Parathyroid adenoma (tissue), 2 donors: ENCODE measurements at regions not wholly inside any gene's neighbourhood (a gene's known extent, or its start where the extent isn't known, plus 50 kb on each side); places are given as distances from the start of the nearest gene placed in this dataset.

Source experiments
- H2AFZ ChIP-seq: fragments of 300-600 bp; sonication (generic); one replicate; pipeline ENCODE4 v1.7.0; 2017; ENCODE audit warnings: antibody characterized with exemption, mild to moderate bottlenecking
- H3K27ac ChIP-seq: fragments of 300-600 bp; sonication (generic); one replicate; pipeline ENCODE4 v1.7.0; 2017
- H3K27me3 ChIP-seq: fragments of 300-600 bp; sonication (generic); one replicate; pipeline ENCODE4 v1.7.0; 2017; ENCODE audit warnings: low read length; ENCODE audit not compliant: control insufficient read depth, insufficient read depth
- H3K36me3 ChIP-seq: fragments of 300-600 bp; sonication (generic); one replicate; pipeline ENCODE4 v1.7.0; 2017; ENCODE audit warnings: low read length; ENCODE audit not compliant: control insufficient read depth, insufficient read depth
- H3K4me1 ChIP-seq: fragments of 300-600 bp; sonication (generic); one replicate; pipeline ENCODE4 v1.7.0; 2017; ENCODE audit warnings: control low read depth
- H3K4me2 ChIP-seq: fragments of 300-600 bp; sonication (generic); one replicate; pipeline ENCODE4 v1.7.0; 2017; ENCODE audit warnings: low read length
- H3K4me3 ChIP-seq: fragments of 300-600 bp; sonication (generic); one replicate; pipeline ENCODE4 v1.7.0; 2017; ENCODE audit warnings: low read depth, low read length
- H3K79me2 ChIP-seq: fragments of 300-600 bp; sonication (generic); one replicate; pipeline ENCODE4 v1.7.0; 2017; ENCODE audit warnings: control low read depth
- H3K9ac ChIP-seq: fragments of 300-600 bp; sonication (generic); one replicate; pipeline ENCODE4 v1.7.0; 2017; ENCODE audit warnings: mild to moderate bottlenecking
- H3K9me3 ChIP-seq: fragments of 300-600 bp; sonication (generic); one replicate; pipeline ENCODE4 v1.7.0; 2017; ENCODE audit warnings: low read length; ENCODE audit not compliant: control insufficient read depth
- TF ChIP-seq, protein P1 (sequence below): fragments of 300-600 bp; sonication (generic); IDR thresholded peaks from one replicate; pipeline ENCODE4 v1.7.0; 2017; ENCODE audit warnings: antibody characterized with exemption, mild to moderate bottlenecking
- donor health status: primary hyperparathyroidism.

DNA sequence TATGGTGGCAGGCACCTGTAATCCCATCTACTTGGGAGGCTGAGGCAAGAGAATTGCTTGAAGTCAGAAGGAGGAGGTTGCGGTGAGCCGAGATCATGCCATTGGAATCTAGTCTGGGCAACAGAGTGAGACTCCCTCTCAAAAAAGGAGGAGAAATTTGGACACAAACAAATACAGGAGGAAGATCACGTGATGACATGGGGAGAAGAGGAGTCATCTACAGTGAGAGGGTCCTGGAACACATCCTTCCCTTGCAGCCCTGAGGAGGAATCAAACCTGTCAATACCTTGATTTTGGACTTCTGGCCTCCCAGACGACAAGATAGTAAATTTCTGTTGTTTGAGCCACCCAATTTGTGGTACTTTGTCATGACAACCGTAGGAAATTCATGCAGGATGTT, 671.9 kb upstream of the EEF2KMT start:
- Histone ChIP-seq H2AFZ (no peak overlapping the region), H3K27ac (no peak overlapping the region), H3K4me3 (no peak overlapping the region), H3K36me3 (no peaks in the 10 kb centered on the region), H3K4me1 (no peaks in the 10 kb centered on the region), H3K9me3 (no peaks in the 10 kb centered on the region), H3K4me2 (no peak overlapping the region), H3K27me3 (no peaks in the 10 kb centered on the region), H3K79me2 (no peaks in the 10 kb centered on the region), H3K9ac (no peak overlapping the region)
- TF ChIP-seq, protein P1, sequence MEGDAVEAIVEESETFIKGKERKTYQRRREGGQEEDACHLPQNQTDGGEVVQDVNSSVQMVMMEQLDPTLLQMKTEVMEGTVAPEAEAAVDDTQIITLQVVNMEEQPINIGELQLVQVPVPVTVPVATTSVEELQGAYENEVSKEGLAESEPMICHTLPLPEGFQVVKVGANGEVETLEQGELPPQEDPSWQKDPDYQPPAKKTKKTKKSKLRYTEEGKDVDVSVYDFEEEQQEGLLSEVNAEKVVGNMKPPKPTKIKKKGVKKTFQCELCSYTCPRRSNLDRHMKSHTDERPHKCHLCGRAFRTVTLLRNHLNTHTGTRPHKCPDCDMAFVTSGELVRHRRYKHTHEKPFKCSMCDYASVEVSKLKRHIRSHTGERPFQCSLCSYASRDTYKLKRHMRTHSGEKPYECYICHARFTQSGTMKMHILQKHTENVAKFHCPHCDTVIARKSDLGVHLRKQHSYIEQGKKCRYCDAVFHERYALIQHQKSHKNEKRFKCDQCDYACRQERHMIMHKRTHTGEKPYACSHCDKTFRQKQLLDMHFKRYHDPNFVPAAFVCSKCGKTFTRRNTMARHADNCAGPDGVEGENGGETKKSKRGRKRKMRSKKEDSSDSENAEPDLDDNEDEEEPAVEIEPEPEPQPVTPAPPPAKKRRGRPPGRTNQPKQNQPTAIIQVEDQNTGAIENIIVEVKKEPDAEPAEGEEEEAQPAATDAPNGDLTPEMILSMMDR = no peak

DNA sequence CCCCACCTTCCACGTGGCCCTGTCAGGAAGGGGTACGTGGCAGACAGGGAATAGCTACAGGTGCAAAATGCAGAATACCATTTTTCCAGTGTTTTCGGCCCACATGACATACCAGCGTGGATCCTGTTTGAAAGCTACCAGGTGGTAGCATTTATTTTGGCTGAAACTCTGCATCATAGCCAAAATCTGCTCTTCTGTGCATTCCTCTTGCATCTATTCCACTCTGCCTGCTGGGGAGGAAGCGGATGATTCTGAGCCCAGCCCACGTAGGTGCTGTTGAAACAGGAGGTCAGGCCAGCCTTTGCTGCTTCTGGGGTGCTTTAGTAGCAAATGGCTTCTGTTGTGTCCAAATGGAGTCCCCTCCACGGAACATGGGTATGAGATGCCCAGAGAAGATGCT, 670.9 kb upstream of the EEF2KMT start:
- H3K4me1 ChIP-seq = no peaks in the 10 kb centered on the region
- no peaks in the 10 kb centered on the region for H3K9me3 ChIP-seq
- H3K79me2 ChIP-seq = no peaks in the 10 kb centered on the region
- H3K27me3 ChIP-seq = no peaks in the 10 kb centered on the region
- TF ChIP-seq, protein P1 = no peak
- no peak overlapping the region for H3K9ac ChIP-seq
- no peak overlapping the region for H3K27ac ChIP-seq
- H3K4me2 ChIP-seq = no peak overlapping the region
- H3K4me3 ChIP-seq = no peak overlapping the region
- H3K36me3 ChIP-seq = no peaks in the 10 kb centered on the region
- no peak overlapping the region for H2AFZ ChIP-seq

DNA sequence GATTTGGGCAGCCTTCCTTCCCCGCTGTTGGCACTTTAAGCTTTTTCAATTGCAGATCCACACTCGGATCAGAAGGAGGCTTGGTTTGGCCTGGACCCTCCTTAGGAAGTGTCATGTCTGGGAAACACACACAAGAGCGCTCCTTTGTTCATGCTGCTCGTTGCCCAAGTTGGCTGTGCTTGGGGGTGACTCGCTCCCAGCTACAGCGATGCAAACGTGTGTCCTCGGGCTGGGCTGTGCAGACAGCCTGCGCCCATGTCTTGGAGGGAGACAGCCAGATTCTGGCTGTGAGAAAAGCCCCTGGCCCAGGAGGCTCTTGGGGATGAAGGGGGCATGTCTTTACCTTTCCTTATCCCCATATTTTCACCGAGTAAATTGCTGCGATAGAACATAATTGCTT, 665.6 kb upstream of the EEF2KMT start:
- Histone ChIP-seq H3K27me3 (no peaks in the 10 kb centered on the region), H2AFZ (no peak overlapping the region), H3K36me3 (no peaks in the 10 kb centered on the region), H3K4me3 (no peak overlapping the region), H3K27ac (no peak overlapping the region), H3K4me1 (no peaks in the 10 kb centered on the region), H3K4me2 (no peak overlapping the region), H3K9me3 (no peaks in the 10 kb centered on the region), H3K79me2 (no peaks in the 10 kb centered on the region), H3K9ac (no peak overlapping the region)
- TF ChIP-seq, protein P1 = no peak

DNA sequence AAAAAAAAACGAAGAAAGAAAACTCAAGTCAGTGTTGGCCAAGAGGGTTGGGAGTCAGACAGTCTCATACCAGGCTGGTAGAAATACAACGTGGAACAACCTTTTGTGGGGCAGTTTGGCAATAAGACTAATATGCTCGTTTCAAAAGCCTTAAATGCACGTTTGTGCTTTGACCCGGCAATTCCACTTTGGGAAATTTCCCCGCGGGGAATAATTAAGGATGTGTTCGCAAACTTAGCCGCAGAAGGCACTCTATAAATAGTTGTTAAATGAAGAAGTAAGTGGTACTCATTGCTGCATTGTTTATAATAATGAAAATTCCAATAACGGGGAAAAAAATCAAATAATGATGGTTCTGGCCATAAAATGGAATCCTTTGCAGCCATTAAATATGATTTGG, 664.8 kb upstream of the EEF2KMT start:
- H3K27me3 ChIP-seq = no peaks in the 10 kb centered on the region
- no peaks in the 10 kb centered on the region for H3K36me3 ChIP-seq
- H3K9ac ChIP-seq = no peak overlapping the region
- H2AFZ ChIP-seq = no peak overlapping the region
- H3K27ac ChIP-seq = no peak overlapping the region
- no peaks in the 10 kb centered on the region for H3K9me3 ChIP-seq
- no peak overlapping the region for H3K4me2 ChIP-seq
- H3K4me1 ChIP-seq = no peaks in the 10 kb centered on the region
- H3K79me2 ChIP-seq = no peaks in the 10 kb centered on the region
- H3K4me3 ChIP-seq = no peak overlapping the region
- TF ChIP-seq, protein P1 = no peak

DNA sequence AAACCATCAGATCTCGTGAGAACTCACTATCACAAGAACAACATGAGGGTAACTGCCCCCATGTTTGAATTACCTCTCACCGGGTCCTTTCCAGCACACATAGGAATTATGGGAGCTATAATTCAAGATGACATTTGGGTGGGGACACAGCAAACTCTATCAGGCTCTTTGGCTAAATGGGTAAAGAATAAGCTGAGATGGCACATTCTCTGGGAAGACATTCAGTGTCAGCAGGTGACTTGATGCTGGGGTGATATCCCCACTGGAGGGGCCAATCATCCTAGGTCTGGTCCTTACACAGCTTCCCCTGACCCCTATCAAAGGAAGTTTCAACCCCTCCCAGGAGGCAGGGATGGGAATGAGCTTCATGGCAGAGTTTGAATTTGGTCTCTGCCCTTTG, 664.0 kb upstream of the EEF2KMT start:
- no peaks in the 10 kb centered on the region for H3K36me3 ChIP-seq
- H3K4me3 ChIP-seq = no peak overlapping the region
- H3K9ac ChIP-seq = no peak overlapping the region
- TF ChIP-seq, protein P1 = no peak
- no peaks in the 10 kb centered on the region for H3K9me3 ChIP-seq
- no peak overlapping the region for H2AFZ ChIP-seq
- no peaks in the 10 kb centered on the region for H3K4me1 ChIP-seq
- H3K27me3 ChIP-seq = no peaks in the 10 kb centered on the region
- no peak overlapping the region for H3K4me2 ChIP-seq
- H3K27ac ChIP-seq = no peak overlapping the region
- H3K79me2 ChIP-seq = no peaks in the 10 kb centered on the region
